CD14-positive monocyte (primary cell): ENCODE measurements at regions not wholly inside any gene's neighbourhood (a gene's known extent, or its start where the extent isn't known, plus 50 kb on each side); places are given as distances from the start of the nearest gene placed in this dataset.
"Not testable (repeated sequence)": the region's sequence is repeated elsewhere in the genome, so short reads cannot be mapped to it uniquely, and the experiment has no call there.

Experiments
- DNase-seq, 3 donors: peaks; one replicate each; pipeline ENCODE4 v3.0.0-alpha.2; 2011 to 2022
- H2AFZ ChIP-seq: 2 replicates; pipeline ENCODE4 v1.6.0; 2012; ENCODE audit warnings: mild to moderate bottlenecking, low read depth, low read length, inconsistent platforms; ENCODE audit not compliant: insufficient read depth, poor library complexity, severe bottlenecking
- H3K27ac ChIP-seq, 2 donors: 1 replicate in 1 of 2; 2 replicates in 1 of 2; pipeline ENCODE4 v1.5.1; 2012 to 2013; ENCODE audit warnings: low read length in 2 of 2, control low read depth in 1 of 2, inconsistent platforms in 1 of 2, low read depth in 1 of 2, mild to moderate bottlenecking in 1 of 2
- H3K27me3 ChIP-seq, 2 donors: one replicate each; pipeline versions ENCODE4 v1.6.0 to v1.6.1; 2011 to 2013; ENCODE audit warnings: low read length in 2 of 2; ENCODE audit not compliant: control insufficient read depth in 2 of 2, insufficient read depth in 2 of 2
- H3K36me3 ChIP-seq, 2 donors: replicated peaks in 1 of 2; 1 replicate in 1 of 2; 2 replicates in 1 of 2; pipeline versions ENCODE4 v1.5.1 to v1.6.1; 2012 to 2013; ENCODE audit warnings: low read length in 2 of 2, control low read depth in 1 of 2, inconsistent platforms in 1 of 2, mild to moderate bottlenecking in 1 of 2; ENCODE audit not compliant: insufficient read depth in 2 of 2, control insufficient read depth in 1 of 2
- H3K4me1 ChIP-seq, 2 donors: 1 replicate in 1 of 2; 2 replicates in 1 of 2; pipeline versions ENCODE4 v1.5.1 to v1.6.1; 2012 to 2013; ENCODE audit warnings: low read length in 2 of 2, control low read depth in 1 of 2, inconsistent platforms in 1 of 2, mild to moderate bottlenecking in 1 of 2, moderate library complexity in 1 of 2; ENCODE audit not compliant: insufficient read depth in 2 of 2, control insufficient read depth in 1 of 2
- H3K4me2 ChIP-seq: replicated peaks from 2 replicates; pipeline ENCODE3; 2012; ENCODE audit warnings: low read length, moderate library complexity, mild to moderate bottlenecking; ENCODE audit not compliant: poor library complexity, severe bottlenecking; ENCODE audit errors: extremely low read depth
- H3K4me3 ChIP-seq, 3 experiments: fragments of 200-600 bp in 1 of 3; sonication (generic) in 1 of 3; replicated peaks in 1 of 3; 1 replicate in 2 of 3; 2 replicates in 1 of 3; pipeline ENCODE4 v1.5.1; 2011 to 2013; ENCODE audit warnings: low read length in 3 of 3, mild to moderate bottlenecking in 3 of 3, control low read depth in 2 of 3, low read depth in 2 of 3, inconsistent platforms in 1 of 3, moderate library complexity in 1 of 3
- H3K79me2 ChIP-seq: 2 replicates; pipeline ENCODE4 v1.6.0; 2012; ENCODE audit warnings: mild to moderate bottlenecking, control low read depth, inconsistent platforms, low read length, moderate library complexity; ENCODE audit not compliant: insufficient read depth
- H3K9ac ChIP-seq: 2 replicates; pipeline ENCODE4 v1.6.0; 2017; ENCODE audit warnings: low read length, mild to moderate bottlenecking; ENCODE audit not compliant: insufficient read depth, poor library complexity, severe bottlenecking
- H3K9me3 ChIP-seq, 2 donors: replicated peaks in 1 of 2; 1 replicate in 1 of 2; 2 replicates in 1 of 2; pipeline versions ENCODE4 v1.5.1 to v1.6.1; 2012 to 2013; ENCODE audit warnings: low read length in 2 of 2, control low read depth in 1 of 2; ENCODE audit not compliant: control insufficient read depth in 1 of 2, insufficient read depth in 1 of 2
- H4K20me1 ChIP-seq: 2 replicates; pipeline ENCODE4 v1.6.0; 2012; ENCODE audit warnings: mild to moderate bottlenecking, low read length, control low read depth, moderate library complexity; ENCODE audit not compliant: insufficient read depth
- H3K27ac Mint-ChIP-seq, 7 donors: one replicate each; pipeline ENCODE4 v1.8.0; 2020; ENCODE audit warnings: mild to moderate bottlenecking in 7 of 7, mixed read lengths in 7 of 7, moderate library complexity in 6 of 7, inconsistent platforms in 2 of 7
- H3K27me3 Mint-ChIP-seq, 3 donors: one replicate each; pipeline ENCODE4 v1.8.0; 2021 to 2022; ENCODE audit warnings: low read depth in 3 of 3, mild to moderate bottlenecking in 3 of 3, mixed read lengths in 3 of 3, moderate library complexity in 3 of 3, inconsistent platforms in 1 of 3
- H3K36me3 Mint-ChIP-seq, 2 donors: one replicate each; pipeline ENCODE4 v1.8.0; 2020; ENCODE audit warnings: mixed read lengths in 2 of 2, inconsistent platforms in 1 of 2, mild to moderate bottlenecking in 1 of 2
- H3K4me1 Mint-ChIP-seq: one replicate; pipeline ENCODE4 v1.8.0; 2020; ENCODE audit warnings: mild to moderate bottlenecking, mixed read lengths
- H3K4me3 Mint-ChIP-seq, 2 donors: one replicate each; pipeline ENCODE4 v1.8.0; 2020; ENCODE audit warnings: mild to moderate bottlenecking in 2 of 2, mixed read lengths in 2 of 2, moderate library complexity in 1 of 2
- H3K9me3 Mint-ChIP-seq, 7 donors: one replicate each; pipeline ENCODE4 v1.8.0; 2020 to 2022; ENCODE audit warnings: mixed read lengths in 7 of 7, mild to moderate bottlenecking in 6 of 7, moderate library complexity in 6 of 7, inconsistent platforms in 2 of 7
- WGBS: methylation state at CpG from one replicate; pipeline ENCODE4 v1.1.5; 2013; ENCODE audit warnings: missing lambda C conversion rate; ENCODE audit not compliant: insufficient coverage; 5-methylcytosine and 5-hydroxymethylcytosine counted together
- intact Hi-C, 2 donors: fragments of 100-400 bp; cut with micrococcal nuclease; formaldehyde crosslinking; loops; one replicate each; pipeline versions ENCODE4 v1.15.0 to v1.15.1; 2023
- TF ChIP-seq, protein P1 (sequence below): fragments of 200-600 bp; IDR thresholded peaks from one replicate; pipeline ENCODE4 v1.8.0; 2022; ENCODE audit warnings: antibody characterized with exemption, mild to moderate bottlenecking

DNA sequence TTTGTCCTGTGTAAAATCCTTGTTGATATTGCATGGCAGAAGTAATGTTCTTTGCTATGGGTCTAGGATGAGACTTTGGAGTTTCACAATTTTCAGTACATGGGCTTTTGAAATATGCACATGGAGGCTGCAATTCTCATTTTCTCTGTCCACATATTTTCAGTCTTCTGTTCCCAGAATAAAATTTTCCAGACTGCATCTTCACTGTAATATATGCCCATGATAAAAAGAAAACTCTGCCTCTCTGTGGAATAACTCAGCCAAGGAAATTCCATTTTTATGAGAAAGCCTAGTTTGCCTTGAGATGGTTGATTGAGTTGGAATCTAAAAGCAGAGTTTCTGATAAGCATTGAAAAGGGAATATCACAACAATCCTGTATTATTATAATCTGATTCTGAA, 601.4 kb upstream of the AADAT start:
- no peak overlapping the region for H3K9ac ChIP-seq
- no peaks in the 10 kb centered on the region for H3K79me2 ChIP-seq
- Mint-ChIP-seq H3K36me3 (no peaks in the 10 kb centered on the region), H3K27ac (no peak overlapping the region), H3K27me3 (no peaks in the 10 kb centered on the region), H3K4me3 (no peak overlapping the region), H3K9me3 (peaks cover 0 to 24% (median 13%) of the 10 kb centered on the region in 7 donors), H3K4me1 (no peaks in the 10 kb centered on the region)
- no peaks in the 10 kb centered on the region for H4K20me1 ChIP-seq
- H2AFZ ChIP-seq = no peak overlapping the region
- H3K4me1 ChIP-seq = no peaks in the 10 kb centered on the region
- no peak overlapping the region for H3K4me2 ChIP-seq
- intact Hi-C loops = no loop called here
- TF ChIP-seq, protein P1, sequence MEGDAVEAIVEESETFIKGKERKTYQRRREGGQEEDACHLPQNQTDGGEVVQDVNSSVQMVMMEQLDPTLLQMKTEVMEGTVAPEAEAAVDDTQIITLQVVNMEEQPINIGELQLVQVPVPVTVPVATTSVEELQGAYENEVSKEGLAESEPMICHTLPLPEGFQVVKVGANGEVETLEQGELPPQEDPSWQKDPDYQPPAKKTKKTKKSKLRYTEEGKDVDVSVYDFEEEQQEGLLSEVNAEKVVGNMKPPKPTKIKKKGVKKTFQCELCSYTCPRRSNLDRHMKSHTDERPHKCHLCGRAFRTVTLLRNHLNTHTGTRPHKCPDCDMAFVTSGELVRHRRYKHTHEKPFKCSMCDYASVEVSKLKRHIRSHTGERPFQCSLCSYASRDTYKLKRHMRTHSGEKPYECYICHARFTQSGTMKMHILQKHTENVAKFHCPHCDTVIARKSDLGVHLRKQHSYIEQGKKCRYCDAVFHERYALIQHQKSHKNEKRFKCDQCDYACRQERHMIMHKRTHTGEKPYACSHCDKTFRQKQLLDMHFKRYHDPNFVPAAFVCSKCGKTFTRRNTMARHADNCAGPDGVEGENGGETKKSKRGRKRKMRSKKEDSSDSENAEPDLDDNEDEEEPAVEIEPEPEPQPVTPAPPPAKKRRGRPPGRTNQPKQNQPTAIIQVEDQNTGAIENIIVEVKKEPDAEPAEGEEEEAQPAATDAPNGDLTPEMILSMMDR = no peak
- H3K27me3 ChIP-seq = no peaks in the 10 kb centered on the region
- no peak overlapping the region for H3K4me3 ChIP-seq
- H3K36me3 ChIP-seq = no peaks in the 10 kb centered on the region
- H3K27ac ChIP-seq = no peak overlapping the region
- no peak for DNase-seq
- H3K9me3 ChIP-seq = peaks cover 11 to 18% of the 10 kb centered on the region in 2 donors

DNA sequence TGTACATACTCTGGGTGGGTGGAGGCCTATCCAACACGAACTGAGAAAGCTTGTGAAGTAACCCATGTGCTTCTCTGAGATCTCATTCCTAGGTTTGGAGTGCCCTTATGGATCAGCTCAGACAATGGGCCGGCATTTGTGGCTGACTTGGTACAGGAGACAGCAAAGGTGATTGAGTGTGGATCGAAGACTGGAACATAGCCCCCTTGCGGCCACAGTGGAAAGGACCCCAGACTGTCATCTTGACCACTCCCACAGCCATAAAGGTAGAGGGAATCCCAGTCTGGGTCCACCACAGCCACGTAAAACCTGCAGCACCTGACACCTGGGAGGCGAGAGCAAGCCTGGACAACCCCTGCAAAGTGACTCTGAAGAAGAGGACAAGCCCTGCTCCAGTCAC, 598.0 kb upstream of the AADAT start:
- Histone ChIP-seq H3K9me3 (peaks cover 11 to 14% of the 10 kb centered on the region in 2 donors), H3K36me3 (no peaks in the 10 kb centered on the region), H2AFZ (no peak overlapping the region), H3K79me2 (no peaks in the 10 kb centered on the region), H3K27me3 (no peaks in the 10 kb centered on the region), H3K4me2 (no peak overlapping the region), H3K27ac (no peak overlapping the region), H3K4me3 (no peak overlapping the region), H3K4me1 (no peaks in the 10 kb centered on the region), H3K9ac (no peak overlapping the region), H4K20me1 (no peaks in the 10 kb centered on the region)
- H3K27me3 Mint-ChIP-seq = no peaks in the 10 kb centered on the region
- TF ChIP-seq, protein P1 = no peak
- peak overlapping the region in 1 of 7 donors; percentile 53 for H3K27ac Mint-ChIP-seq
- H3K36me3 Mint-ChIP-seq = no peaks in the 10 kb centered on the region
- 100% methylated on average over 6 of the region's 6 CpGs for WGBS
- intact Hi-C loops = no loop called here
- no peak for DNase-seq
- peaks cover 0 to 16% (median 7%) of the 10 kb centered on the region in 7 donors for H3K9me3 Mint-ChIP-seq
- H3K4me3 Mint-ChIP-seq = no peak overlapping the region
- H3K4me1 Mint-ChIP-seq = no peaks in the 10 kb centered on the region

DNA sequence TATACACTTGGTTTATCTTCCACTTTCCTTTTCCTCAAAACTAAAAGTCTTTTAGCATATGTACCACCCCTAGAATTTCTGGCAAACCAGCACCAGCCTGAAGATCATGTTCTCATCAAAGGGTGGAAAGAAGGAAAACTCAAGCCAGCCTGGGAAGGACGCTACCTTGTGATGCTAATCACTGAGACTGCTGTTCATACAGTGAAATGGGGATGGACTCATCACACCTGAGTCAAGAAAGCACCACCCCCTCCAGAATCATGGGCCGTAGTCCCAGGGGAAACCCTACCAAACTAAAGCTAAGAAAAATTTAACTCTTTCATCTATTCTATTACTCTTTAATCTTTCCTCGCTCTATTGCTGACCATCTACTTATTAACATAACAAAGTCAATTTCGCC, 595.9 kb upstream of the AADAT start:
- H3K79me2 ChIP-seq, H4K20me1 ChIP-seq, H3K27me3 ChIP-seq, H3K27me3 Mint-ChIP-seq, H3K4me1 Mint-ChIP-seq, H3K4me3 ChIP-seq, H3K4me1 ChIP-seq, intact Hi-C loops, H3K4me3 Mint-ChIP-seq, H2AFZ ChIP-seq, H3K9ac ChIP-seq, H3K36me3 Mint-ChIP-seq, H3K27ac ChIP-seq, H3K4me2 ChIP-seq, H3K36me3 ChIP-seq, DNase-seq, H3K27ac Mint-ChIP-seq: not testable (repeated sequence)
- H3K9me3 Mint-ChIP-seq = peaks cover 0 to 16% (median 7%) of the 10 kb centered on the region in 7 donors
- WGBS = 80% methylated on average over 1 of the region's 4 CpGs
- H3K9me3 ChIP-seq = peaks cover 11 to 14% of the 10 kb centered on the region in 2 donors
